ENCODE measurements at regions not wholly inside any gene's neighbourhood (a gene's known extent, or its start where the extent isn't known, plus 50 kb on each side); places are given as distances from the start of the nearest gene placed in this dataset.

GRCh38 chr1:112255080-112255479, 140.9 kb upstream of the CTTNBP2NL start:
- H4K20me1 ChIP-seq (ENCODE audit: control insufficient read depth, insufficient read depth), result no peaks in the 10 kb centered on the region
- no peaks in the 10 kb centered on the region for H3K4me1 ChIP-seq (ENCODE audit: control insufficient read depth, insufficient read depth, low read length)
- DNase-seq (ENCODE audit: low read depth, low spot score) (no peak), FAIRE-seq (no peak), ATAC-seq (no peak)
- in situ Hi-C loops (cut with MboI) (no loop called here), intact Hi-C loops (cut with micrococcal nuclease; ENCODE audit: unreplicated experiment) (no loop called here)
- CTCF ChIA-PET, result no interaction called here
- peaks cover 0 to 6% of the 10 kb centered on the region in 2 experiments; a peak in 3 of 4 replicates for H3K27me3 ChIP-seq (replicated peaks in 1 of 2; ENCODE audit: control insufficient read depth in 2 of 2, insufficient read depth in 2 of 2, low read length in 1 of 2)
- no peak overlapping the region for H2AFZ ChIP-seq (ENCODE audit: control insufficient read depth, low read depth, low read length)
- SMC1A ChIA-PET (ENCODE audit: uncharacterized antibody, unreplicated experiment), result no interaction called here
- H3K27ac ChIP-seq (ENCODE audit: control insufficient read depth, insufficient read depth), result no peak overlapping the region
- no peaks in the 10 kb centered on the region for H3K79me2 ChIP-seq (ENCODE audit: control insufficient read depth, insufficient read depth, low read length)
- no peak overlapping the region for H3K4me3 ChIP-seq
- no peak overlapping the region for H3K4me2 ChIP-seq (ENCODE audit: control insufficient read depth, insufficient read depth)
- WGBS (ENCODE audit: insufficient coverage, insufficient replicate concordance, low lambda C conversion rate, missing lambda C conversion rate), result 14% methylated on average over 1 of the region's 1 CpG
- no TSS peak for BruUV-seq (replicated peaks)
- no peaks in the 10 kb centered on the region for H3K36me3 ChIP-seq (ENCODE audit: control insufficient read depth in 2 of 2, insufficient read depth in 2 of 2, low read length in 1 of 2)
- RAD21 ChIA-PET (ENCODE audit: unreplicated experiment), result no interaction called here
- no peaks in the 10 kb centered on the region for H3K9me3 ChIP-seq (replicated peaks; ENCODE audit: control insufficient read depth, insufficient read depth, low read length)
- no peak overlapping the region for H3K9ac ChIP-seq (ENCODE audit: control insufficient read depth, insufficient read depth, low read length)
- no peak for TF ChIP-seq YY1 (IDR thresholded peaks at IDR 0.05; ENCODE audit: low read depth, low read length)
- TF ChIP-seq SMARCA5 (IDR thresholded peaks at IDR 0.05), result no peak
- no peak for TF ChIP-seq MYB (IDR thresholded peaks at IDR 0.05; ENCODE audit: borderline replicate concordance, low read depth, low read length)
- no peak for TF ChIP-seq MEF2B (IDR thresholded peaks at IDR 0.05; ENCODE audit: partially characterized antibody, poor library complexity, severe bottlenecking)
- TF ChIP-seq DPF2 (IDR thresholded peaks at IDR 0.05), result no peak
- no peak for TF ChIP-seq SREBF1 (IDR thresholded peaks at IDR 0.05; ENCODE audit: low read length)
- TF ChIP-seq RCOR1 (conservative IDR thresholded peaks at IDR 0.05; ENCODE audit: low read depth, low read length), result no peak
- no peak for TF ChIP-seq ELK1 (IDR thresholded peaks at IDR 0.05; ENCODE audit: low read depth, low read length)
- no peak for TF ChIP-seq USF1 (IDR thresholded peaks at IDR 0.05; ENCODE audit: borderline replicate concordance, extremely low read length, insufficient read depth, low read depth, low read length)
- no peak for TF ChIP-seq MTA3 (IDR thresholded peaks at IDR 0.05; ENCODE audit: borderline replicate concordance, low read length)
- no peak for TF ChIP-seq CTCF (IDR thresholded peaks at IDR 0.05 in 2 of 3, conservative IDR thresholded peaks at IDR 0.05 in 1 of 3; ENCODE audit: control insufficient read depth in 2 of 3, extremely low read depth in 1 of 3, insufficient read depth in 1 of 3, low read depth in 3 of 3, low read length in 3 of 3)
- POLR2A ChIA-PET, result no interaction called here

All from GM12878 (cell line).